Stimulated activated CD8-positive, alpha-beta memory T cell treated with anti-CD3 and anti-CD28 coated beads, Interleukin-4, amount 100 ng/mL, for 24 hours (primary cell): ENCODE measurements at regions not wholly inside any gene's neighbourhood (a gene's known extent, or its start where the extent isn't known, plus 50 kb on each side); places are given as distances from the start of the nearest gene placed in this dataset.
"Not testable (repeated sequence)": the region's sequence is repeated elsewhere in the genome, so short reads cannot be mapped to it uniquely, and the experiment has no call there.

Experiments used
- DNase-seq: peaks from one replicate; pipeline ENCODE4 v3.0.0-alpha.2; 2020; ENCODE audit warnings: low read depth

DNA sequence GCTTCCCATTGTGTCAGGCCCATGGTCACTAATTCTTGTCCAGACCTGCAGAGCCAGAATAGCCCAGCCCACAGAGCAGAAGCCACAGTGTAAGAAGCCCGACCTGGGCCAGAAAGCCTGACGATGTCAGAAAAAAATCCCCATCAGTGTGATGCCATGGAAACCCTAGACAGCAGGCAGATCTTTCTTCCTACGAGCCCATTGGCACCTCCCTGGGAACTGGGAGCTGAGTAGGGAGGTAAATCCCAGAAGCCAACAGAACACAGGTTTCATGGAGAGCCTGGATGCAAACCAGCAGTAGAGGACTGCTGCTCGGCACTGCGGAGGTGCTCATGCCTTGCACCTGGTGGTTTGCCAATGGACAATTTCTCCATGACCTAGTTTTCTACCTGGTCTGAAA lies 82.2 kb upstream of the SLC22A16 start:
- DNase-seq, result no peak

DNA sequence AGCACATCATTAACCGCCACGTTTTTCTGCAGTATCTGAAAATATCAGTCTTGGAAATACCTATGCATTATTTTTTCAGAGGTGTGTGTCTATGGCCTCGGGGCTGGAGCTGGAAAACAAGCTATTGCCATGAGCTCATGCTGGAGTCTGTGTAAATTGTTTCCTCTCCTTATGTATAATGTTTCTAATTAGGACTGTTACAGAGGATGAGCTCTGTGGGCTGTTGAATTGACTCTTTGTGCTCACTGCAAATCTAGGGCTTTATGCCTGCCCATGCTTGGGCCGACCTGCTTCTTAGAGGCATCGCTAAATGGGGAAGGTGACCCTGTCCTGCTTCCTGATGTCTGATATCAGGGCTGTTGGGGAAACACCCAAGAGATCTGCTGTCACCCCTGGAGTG lies 80.8 kb upstream of the SLC22A16 start:
- no peak for DNase-seq

DNA sequence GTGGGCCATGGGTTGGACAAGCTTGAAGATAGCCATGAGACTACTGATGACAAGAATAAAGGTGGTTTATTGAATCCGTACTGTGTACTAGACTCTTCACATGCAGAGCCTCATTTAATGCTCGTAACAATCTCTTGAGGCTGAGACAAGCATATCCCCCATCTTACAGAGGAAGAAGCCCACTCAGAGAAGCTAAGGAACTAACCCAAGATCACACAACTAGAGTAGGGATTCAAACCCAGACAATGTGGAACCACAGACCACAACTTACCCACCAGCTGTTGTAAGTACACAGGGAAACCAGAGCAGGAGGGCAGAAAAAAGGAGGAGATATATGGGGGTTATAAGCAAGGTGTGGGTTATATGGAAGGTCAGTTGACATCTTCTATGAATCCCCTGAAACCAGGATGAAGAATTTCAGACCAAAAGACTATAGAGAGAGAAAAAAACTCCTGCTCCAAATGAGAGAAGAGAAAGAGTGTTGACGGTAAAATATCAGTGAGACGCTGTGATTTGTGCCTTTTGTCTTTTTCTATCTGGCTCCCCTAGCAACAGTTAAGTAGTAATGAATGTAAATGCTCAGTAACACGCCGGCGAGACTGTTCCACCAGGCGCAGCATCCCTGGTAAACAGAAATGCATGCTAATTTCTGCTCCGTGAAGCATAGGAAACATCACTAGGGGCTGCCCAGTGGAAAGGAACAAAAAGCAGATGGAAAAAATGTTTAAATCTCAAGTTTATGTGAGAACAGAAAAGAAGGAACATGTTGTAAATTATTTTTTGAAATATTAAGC lies 80.1 kb upstream of the SLC22A16 start:
- no peak for DNase-seq

DNA sequence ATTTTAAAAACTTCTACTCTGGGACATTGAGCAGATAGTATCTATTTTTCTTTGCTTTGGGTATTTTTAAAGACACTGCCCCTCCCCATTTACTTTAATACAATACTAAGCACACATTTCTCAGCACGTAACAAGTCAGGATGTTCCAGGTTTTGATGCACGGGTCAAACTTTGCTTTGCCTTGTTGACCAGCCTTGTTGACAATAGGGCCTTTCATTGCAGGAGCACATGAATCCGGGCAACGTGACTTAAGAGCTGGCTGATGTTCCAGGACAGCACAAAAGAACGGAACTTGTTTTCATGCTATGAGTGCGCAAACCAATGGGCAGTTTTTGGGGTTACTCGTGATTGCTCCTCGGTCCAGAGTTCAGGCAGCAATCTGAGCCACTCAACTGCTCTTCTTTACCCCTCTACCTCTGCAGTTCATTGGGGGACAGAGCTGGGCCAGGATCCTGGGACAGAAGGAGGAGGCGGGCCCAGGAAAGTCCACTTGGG lies 78.6 kb upstream of the SLC22A16 start:
- DNase-seq, result no peak

DNA sequence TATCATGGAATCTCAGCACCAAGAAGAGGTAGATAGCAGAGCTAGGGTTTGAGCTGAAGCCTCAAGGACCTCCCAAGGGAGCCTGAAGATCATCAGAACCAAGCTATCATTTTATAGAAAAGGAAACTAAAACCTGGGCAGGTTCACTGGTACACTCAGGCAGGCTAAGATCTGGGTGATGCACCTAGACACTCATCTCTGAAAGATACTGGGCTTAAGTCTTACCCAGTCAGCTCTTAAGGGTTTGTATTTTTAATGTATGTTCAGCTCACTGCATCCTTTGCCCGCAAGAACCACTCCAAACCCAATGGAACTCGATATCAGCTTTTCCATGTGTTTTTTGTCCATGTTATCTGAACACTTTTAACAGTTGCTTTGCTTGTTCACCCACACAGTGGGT lies 78.0 kb upstream of the SLC22A16 start:
- no peak for DNase-seq

DNA sequence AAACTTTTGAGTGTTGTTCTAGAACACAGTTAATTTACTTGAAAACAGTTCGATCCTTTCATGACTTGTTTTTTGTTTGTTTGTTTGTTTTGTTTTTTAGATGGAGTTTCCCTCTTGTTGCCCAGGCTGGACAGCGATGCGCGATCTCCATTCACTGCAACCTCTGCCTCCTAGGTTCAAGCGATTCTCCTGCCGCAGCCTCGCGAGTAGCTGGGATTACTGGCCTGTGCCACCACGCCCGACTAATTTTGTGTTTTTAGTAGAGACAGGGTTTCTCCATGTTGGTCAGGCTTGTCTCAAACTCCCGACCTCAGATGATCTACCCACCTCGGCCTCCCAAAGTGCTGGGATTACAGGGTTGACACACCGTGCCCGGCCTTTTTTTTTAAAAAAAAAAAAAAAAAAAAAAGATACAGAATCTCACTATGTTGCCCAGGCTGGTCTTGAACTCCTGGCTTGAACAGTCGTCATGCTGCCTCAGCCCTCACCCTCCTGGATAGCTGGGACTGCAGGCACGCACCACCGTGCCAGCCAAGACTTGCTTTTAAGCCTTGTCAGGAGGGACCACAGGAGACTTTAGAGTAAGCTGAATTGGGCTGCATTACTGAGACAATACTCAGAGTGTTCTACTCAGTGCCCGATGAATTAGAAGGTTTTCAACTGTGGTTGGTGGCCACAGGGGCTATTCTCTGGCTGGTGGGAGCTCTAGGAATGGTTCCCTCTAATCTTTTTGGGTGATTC lies 76.7 kb upstream of the SLC22A16 start:
- DNase-seq, result no peak

DNA sequence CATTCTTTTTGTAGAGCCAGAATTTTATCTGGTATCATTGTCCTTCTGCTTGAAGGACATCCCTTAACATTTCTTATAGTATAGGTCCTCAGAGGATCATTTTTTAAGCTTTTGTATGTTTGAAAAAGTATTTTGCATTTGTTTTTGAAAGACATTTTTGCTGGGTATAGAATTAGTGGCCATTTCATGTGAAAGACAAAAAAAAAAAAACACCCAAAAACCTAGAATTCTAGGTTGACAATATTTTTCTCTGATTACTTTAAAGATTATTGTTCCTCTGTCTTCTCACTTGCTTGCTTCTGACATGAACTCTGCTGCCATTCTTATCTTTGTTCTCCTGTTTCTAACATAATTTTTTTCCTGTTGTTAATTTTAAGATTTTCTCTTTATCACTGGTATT lies 75.7 kb upstream of the SLC22A16 start:
- no peak for DNase-seq

DNA sequence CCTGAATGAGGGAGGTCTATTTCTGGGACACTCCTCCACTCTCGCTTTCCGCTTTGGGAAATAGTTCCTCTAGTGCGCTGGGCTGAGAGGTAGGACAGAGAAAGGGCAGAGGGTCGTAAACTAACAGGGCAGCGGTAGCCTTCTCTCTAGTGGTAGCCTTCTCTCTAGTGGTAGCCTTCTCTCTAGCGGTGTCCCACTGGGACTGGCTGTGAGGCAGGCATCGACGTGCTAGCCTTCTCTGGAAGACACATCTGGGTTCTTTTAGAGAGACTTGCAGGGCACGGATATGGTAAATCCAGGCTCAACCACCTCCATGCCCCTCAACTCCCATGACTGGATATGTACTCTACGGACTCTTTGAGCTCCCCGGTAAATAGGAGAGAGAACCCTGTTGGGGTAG lies 74.7 kb upstream of the SLC22A16 start:
- DNase-seq, result no peak

DNA sequence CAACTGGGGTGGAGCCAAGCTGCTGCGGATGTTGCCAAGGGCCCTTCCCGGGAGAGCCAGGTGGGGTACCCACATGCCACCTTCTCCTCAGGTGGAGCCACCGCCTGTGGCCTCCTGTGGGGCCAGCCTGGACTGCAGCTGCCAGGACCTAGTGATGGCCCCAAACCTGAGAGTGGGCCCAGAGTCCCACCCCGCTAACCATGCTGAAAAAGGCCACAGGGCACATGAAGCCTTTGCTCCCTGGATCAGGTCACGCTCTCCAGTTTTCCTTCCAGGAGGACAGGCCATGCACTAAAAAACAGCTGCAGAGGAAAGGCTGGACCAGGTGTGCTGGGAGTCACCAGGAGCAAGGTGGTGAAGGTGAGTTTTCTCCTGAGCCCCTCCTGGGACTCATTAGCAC lies 73.9 kb upstream of the SLC22A16 start:
- DNase-seq, result no peak

DNA sequence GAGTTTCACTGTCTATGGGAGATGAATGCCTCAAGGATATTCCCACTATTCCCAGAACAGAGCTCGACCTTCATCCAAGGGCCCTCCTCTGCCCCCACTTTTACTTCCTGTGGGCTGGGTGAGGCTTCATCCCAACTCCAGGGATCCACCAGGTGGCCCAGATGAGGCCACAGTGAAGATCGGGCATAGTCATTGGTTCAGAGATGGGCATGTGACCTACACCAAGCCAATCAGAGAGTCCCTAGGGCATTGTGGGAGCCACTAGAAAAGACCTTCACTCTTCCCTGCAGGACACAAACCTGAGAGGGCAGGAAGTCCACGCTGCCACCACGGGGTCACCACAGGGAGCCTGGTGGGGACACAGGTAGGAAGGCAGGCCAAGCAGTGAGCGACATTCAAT lies 72.9 kb upstream of the SLC22A16 start:
- no peak for DNase-seq

DNA sequence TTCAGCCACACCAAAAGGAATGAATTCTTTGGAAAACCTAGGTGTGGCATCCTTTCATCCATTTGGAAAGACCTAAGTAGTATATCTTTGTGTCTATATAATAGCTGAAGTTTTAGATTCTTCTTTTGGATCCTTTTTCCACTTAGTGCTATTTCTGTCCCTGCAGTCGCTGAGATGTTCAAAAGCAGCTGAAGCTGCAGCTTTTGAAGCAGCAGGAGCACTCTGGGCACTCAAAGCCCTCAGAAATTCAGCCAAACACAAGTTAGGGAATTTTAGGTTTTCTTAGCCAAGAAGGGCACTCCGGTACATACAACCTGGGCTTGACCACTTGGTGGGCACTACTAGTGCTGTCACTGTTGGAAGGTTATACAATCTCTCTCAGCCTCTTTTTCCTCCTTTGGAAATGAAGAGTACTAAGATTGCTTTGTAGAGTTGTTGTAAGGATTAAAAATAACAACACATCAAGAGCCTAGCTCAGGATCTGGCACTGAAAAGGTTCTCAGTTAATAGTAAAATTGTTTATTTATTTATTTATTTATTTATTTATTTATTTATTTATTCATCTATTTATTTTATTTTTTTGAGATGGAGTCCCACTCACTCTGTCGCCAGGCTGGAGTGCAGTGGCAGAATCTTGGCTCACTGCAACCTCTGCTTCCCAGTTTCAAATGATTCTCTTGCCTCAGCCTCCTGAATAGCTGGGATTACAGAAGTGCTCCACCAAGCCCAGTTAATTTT lies 71.9 kb upstream of the SLC22A16 start:
- no peak for DNase-seq

DNA sequence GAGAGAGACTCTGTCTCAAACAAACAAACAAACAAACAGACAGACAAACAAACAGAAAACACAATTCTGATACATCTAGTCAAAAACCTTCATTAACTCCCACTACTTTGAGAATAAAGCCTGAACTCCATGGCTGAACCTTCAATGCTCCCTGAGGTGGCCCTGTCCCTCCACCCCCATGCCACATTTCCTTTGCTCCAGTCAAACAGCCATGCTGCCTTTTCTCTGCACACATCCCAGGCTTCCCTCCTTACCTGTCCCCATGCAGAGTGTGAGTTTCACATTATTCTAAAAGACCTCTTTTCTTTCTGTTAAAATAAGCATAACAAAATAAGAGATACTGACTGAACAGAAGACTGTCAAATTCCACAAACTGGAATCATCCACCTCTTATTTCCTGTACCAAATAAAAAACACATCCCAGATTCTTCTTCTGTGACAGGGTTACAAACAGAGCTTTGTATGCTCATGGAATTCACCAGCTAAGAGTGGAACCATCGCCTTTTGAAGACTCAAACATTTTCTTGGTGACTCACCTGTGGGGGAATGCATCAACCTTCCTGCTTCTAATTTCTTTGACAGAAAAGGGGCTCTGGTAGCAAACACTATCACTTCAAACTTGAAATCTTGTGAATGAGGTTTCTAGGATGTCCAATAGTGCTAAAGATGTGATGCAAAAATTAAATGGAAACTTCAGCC lies 71.0 kb upstream of the SLC22A16 start:
- DNase-seq, result no peak

DNA sequence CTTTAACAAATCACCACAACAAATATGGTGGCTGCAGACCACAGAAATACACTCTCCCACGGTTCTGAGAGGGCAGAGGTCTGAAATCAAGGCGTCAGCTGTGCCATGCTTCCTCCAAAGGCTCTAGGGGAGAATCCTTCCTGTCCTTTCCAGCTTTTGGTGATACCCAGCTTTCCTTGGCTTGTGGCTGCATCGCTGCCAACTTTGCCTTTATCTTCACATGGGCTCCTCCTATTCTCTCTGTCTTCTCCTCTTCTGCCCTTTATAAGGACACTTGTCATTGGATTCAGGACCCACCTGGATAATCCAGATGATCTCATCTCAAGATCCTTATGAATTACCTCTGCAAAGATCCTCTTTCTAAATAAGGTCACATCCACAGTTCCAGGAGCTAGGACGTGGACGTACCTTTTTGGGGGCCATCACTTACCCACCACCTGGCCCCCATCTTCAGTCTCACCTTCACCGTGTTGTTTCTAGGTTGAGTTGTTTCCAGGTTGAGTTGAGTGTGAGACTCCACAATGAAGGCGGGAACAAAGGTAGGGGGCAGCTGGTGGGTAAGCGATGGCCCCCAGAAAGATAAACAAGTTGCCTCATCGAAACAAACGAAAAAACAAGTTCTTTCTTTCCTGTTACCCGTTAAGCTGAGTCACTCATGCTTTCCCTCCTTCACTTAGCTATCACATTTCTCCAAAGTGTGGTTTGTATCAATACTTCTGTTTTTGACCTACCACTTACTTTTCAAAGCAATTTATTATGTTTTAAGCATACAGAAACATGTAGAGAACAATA lies 68.9 kb upstream of the SLC22A16 start:
- no peak for DNase-seq

DNA sequence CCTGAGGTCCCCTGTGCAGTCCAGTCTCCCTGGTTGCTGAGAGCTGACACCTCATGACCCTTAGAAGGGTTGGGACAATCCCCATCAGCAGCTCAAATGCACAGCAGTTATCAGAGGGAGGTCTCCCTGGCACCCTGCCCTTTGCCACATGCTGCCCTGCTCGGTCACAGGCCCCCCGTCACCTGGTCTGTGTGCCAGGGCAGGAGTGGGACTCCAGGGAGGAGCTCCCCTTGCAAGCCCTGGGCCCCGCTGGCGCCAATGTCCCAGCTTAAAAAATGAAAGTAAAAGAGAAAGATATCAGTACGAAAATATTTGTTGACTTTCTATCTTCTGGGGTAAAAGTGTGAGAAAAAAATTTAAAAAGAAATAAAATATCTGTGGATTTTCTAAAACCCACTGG lies 68.1 kb upstream of the SLC22A16 start:
- DNase-seq, result no peak

DNA sequence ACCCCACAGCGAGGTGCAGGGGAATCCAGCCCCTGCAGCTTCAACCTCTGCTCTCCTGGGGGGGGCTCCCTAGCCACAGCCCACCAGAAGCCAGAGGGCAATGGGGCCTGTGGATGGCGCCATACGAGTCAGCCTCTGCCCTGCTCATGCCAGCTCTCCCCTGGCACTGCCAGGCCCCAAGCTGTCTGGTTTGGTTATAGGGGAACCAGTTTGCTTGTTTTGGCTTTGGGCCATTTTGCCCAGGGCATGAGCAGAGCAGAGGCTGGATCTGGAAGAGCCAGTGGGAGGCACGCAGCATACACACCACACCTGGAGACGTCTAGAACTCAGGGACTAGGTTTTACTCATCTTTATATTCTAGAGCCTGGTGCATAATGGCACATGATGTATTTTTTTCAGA lies 66.7 kb upstream of the SLC22A16 start:
- DNase-seq, result no peak

DNA sequence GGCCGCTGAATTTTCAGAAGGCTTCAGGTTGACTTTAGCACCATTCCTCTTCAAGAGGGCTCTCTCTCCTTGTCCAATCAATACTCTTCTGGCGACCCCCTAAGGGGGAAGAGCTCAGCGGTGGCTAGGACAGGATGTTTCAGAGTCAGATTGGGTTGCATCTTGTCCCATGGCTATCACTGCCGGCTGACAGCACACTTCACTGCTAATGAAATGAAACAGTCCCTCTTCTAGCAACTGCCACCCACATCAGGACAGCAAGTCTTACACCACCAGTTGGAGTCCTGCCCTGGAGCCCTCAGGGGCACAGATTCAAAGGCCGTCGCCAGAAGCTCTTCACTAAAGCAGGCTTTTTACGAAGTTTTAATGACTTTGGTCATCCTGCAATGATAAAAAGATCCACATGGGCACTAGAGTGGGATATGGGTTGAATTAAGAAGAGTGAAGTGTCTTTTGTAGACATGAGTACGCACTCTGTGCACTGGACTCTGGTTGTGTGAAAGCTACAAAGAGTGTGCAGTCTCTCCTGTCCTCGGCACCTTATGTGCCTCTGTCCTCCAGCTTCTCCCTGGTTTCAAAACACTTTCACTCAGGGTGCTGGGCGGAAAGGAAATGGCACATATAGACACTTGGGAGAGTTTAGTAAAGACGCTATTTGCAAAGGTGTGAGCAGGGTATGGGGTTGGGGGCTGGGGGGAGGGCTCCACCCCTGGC lies 66.1 kb upstream of the SLC22A16 start:
- no peak for DNase-seq

DNA sequence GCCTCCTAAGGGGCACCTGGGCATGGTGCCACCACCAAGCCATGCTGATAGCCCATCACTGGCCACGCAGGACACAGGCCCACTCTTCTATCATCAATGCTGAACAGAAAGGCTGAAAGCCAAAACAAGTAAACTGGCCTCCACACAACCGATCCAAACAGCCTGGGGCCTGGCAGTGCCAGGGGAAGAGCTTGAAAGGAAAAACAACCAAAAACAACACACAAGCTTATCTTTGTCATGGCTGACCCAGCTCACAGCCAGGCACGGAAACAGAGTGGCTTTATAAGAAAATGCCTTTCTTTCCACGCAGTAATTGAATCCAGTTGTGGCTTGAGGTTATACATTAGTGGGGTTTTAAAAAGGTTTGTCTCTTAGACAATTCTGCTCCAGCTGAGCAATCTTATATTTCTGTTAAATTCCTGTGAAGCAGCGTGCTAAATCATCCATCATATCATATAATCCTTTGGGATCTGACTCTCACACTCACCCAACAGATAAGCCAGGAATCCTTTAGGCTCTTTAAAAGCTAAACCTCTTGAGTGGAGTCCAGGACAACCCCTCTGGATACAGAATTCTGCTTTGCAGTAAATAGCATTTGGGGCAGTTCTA lies 65.4 kb upstream of the SLC22A16 start:
- no peak for DNase-seq

DNA sequence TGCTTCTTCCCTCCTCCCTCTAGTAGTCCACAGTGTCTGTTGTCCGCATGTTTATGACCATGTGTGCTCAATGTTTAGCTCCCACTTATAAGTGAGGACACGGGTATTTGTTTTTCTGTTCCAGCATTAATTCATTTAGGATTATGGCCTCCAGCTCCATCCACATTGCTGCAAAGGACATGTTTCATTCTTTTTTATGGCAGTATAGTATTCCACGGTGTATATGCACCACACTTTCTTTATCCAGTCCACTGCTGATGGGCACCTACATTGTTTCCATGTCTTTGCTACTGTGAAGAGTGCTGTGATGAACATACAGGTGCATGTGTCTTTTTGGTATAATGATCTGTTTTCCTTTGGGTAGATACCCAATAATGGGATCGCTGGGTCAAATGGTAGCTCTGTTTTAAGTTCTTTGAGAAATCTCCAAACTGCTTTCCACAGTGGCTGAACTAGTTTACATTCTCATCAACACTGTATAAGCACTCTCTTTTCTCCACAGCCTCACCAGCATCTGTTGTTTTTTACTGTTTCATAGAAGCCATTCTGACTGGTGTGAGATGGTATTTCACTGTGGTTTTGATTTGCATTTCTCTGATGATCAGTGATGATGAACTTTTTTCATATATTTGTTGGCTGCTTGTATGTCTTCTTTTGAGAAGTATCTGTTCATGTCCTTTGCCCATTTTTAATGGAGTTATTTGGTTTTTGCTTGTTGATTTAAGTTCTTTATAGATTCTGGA lies 63.0 kb upstream of the SLC22A16 start:
- not testable (repeated sequence) for DNase-seq

DNA sequence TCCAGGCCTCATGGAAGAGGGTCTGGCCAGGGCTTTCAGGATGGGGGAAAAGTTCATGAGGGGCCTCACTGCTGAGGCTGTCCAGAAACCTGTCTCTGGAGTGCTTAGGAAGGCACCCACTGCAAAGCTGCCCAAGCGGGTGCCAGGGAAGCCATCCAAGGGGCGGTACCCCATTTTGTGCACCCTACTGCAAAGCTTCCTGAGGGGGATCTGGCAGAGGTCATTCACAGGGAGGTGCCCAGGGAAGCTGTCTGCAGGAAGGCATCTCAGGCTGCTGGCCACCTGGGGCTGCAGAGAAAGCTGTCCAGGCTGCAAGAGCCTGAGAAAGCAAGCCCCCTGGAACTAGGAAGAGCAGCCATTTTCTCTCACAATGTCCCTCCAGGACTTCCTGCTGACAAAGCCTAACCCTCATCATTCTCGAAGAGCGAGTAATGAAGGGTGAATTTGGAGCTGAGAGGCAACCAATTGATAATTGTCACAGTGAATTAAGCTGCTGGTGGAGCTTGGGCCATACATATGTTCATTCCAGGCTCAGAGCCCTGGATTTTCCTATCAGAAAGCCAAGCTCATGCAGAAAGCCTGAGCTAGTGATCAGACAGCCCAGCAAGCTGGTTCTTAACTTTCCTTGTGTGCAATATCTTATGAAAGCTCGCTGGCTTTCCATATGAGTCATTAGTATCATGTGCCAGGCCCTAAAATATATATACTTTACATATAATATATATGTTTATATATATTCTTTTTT lies 62.2 kb upstream of the SLC22A16 start:
- no peak for DNase-seq
